HG02884 (cell line): ENCODE measurements at regions not wholly inside any gene's neighbourhood (a gene's known extent, or its start where the extent isn't known, plus 50 kb on each side); places are given as distances from the start of the nearest gene placed in this dataset.

Source experiments
- ATAC-seq: cut with Tn5 transposase; IDR thresholded peaks from one replicate; pipeline ENCODE4 v1.9.1; 2021; ENCODE audit warnings: mild to moderate bottlenecking, moderate library complexity; ENCODE audit not compliant: unreplicated experiment

GRCh38 chr3:124429129-124429815, 301.0 kb upstream of the UMPS start:
- no peak for ATAC-seq

GRCh38 chr3:124431331-124431994, 298.8 kb upstream of the UMPS start:
- no peak for ATAC-seq

- no peak for ATAC-seq
Observed at GRCh38 chr3:124434176-124434575, 296.1 kb upstream of the UMPS start.

GRCh38 chr3:124435467-124435866, 294.8 kb upstream of the UMPS start:
- no peak for ATAC-seq

GRCh38 chr3:124438813-124439212, 291.4 kb upstream of the UMPS start:
- ATAC-seq = no peak

- ATAC-seq = no peak
Observed at GRCh38 chr3:124439603-124440002, 290.6 kb upstream of the UMPS start.

- no peak for ATAC-seq
Observed at GRCh38 chr3:124441766-124442165, 288.5 kb upstream of the UMPS start.

- ATAC-seq = no peak
Observed at GRCh38 chr3:124442463-124442862, 287.8 kb upstream of the UMPS start.

GRCh38 chr3:124443446-124443845, 286.8 kb upstream of the UMPS start:
- no peak for ATAC-seq

GRCh38 chr3:124444075-124444474, 286.2 kb upstream of the UMPS start:
- ATAC-seq = no peak

- ATAC-seq = no peak
Observed at GRCh38 chr3:124444896-124445295, 285.4 kb upstream of the UMPS start.

GRCh38 chr3:124447845-124448244, 282.4 kb upstream of the UMPS start:
- ATAC-seq = no peak

GRCh38 chr3:124448954-124449353, 281.3 kb upstream of the UMPS start:
- ATAC-seq = no peak

GRCh38 chr3:124450366-124450765, 279.9 kb upstream of the UMPS start:
- ATAC-seq = no peak

- ATAC-seq = no peak
Observed at GRCh38 chr3:124451630-124452317, 278.5 kb upstream of the UMPS start.

- no peak for ATAC-seq
Observed at GRCh38 chr3:124453189-124453588, 277.1 kb upstream of the UMPS start.

- ATAC-seq = no peak
Observed at GRCh38 chr3:124455891-124456290, 274.4 kb upstream of the UMPS start.

GRCh38 chr3:124456506-124456905, 273.7 kb upstream of the UMPS start:
- no peak for ATAC-seq

- ATAC-seq = no peak
Observed at GRCh38 chr3:124459678-124460077, 270.6 kb upstream of the UMPS start.

GRCh38 chr3:124461126-124461525, 269.1 kb upstream of the UMPS start:
- ATAC-seq = no peak

- no peak for ATAC-seq
Observed at GRCh38 chr3:124461838-124462632, 268.2 kb upstream of the UMPS start.
